ENCODE measurements at regions not wholly inside any gene's neighbourhood (a gene's known extent, or its start where the extent isn't known, plus 50 kb on each side); places are given as distances from the start of the nearest gene placed in this dataset.

- no peak for TF ChIP-seq CTCF (IDR thresholded peaks at IDR 0.05; ENCODE audit: low read depth, low read length)
- Histone ChIP-seq H3K4me1 (peaks cover 23% of the 10 kb centered on the region), H3K36me3 (no peaks in the 10 kb centered on the region), H3K4me3 (ENCODE audit: low read depth, low read length) (no peak overlapping the region), H3K9me3 (no peaks in the 10 kb centered on the region), H3K27me3 (no peaks in the 10 kb centered on the region)
- no peak for DNase-seq
Observed at GRCh38 chr18:22467760-22468553, 50.2 kb upstream of the CTAGE1 start.

- no peak overlapping the region for H3K4me3 ChIP-seq (ENCODE audit: low read depth, low read length)
- H3K36me3 ChIP-seq: no peaks in the 10 kb centered on the region
- TF ChIP-seq CTCF (IDR thresholded peaks at IDR 0.05; ENCODE audit: low read depth, low read length): no peak
- H3K4me1 ChIP-seq: peaks cover 23% of the 10 kb centered on the region
- DNase-seq: no peak
- H3K9me3 ChIP-seq: no peaks in the 10 kb centered on the region
- no peaks in the 10 kb centered on the region for H3K27me3 ChIP-seq
Observed at GRCh38 chr18:22468554-22468891, 50.8 kb upstream of the CTAGE1 start.

- no peaks in the 10 kb centered on the region for H3K36me3 ChIP-seq
- no peaks in the 10 kb centered on the region for H3K9me3 ChIP-seq
- TF ChIP-seq CTCF (IDR thresholded peaks at IDR 0.05; ENCODE audit: low read depth, low read length): no peak
- H3K4me3 ChIP-seq (ENCODE audit: low read depth, low read length): no peak overlapping the region
- DNase-seq: no peak
- no peaks in the 10 kb centered on the region for H3K27me3 ChIP-seq
- H3K4me1 ChIP-seq: peaks cover 23% of the 10 kb centered on the region
Observed at GRCh38 chr18:22469061-22469734, 51.5 kb upstream of the CTAGE1 start.

- no peaks in the 10 kb centered on the region for H3K36me3 ChIP-seq
- peaks cover 23% of the 10 kb centered on the region for H3K4me1 ChIP-seq
- H3K9me3 ChIP-seq: no peaks in the 10 kb centered on the region
- no peak overlapping the region for H3K4me3 ChIP-seq (ENCODE audit: low read depth, low read length)
- no peaks in the 10 kb centered on the region for H3K27me3 ChIP-seq
- no peak for TF ChIP-seq CTCF (IDR thresholded peaks at IDR 0.05; ENCODE audit: low read depth, low read length)
- no peak for DNase-seq
Observed at GRCh38 chr18:22469926-22470247, 52.2 kb upstream of the CTAGE1 start.

- TF ChIP-seq CTCF (IDR thresholded peaks at IDR 0.05; ENCODE audit: low read depth, low read length): no peak
- Histone ChIP-seq H3K27me3 (no peaks in the 10 kb centered on the region), H3K4me3 (ENCODE audit: low read depth, low read length) (no peak overlapping the region), H3K36me3 (no peaks in the 10 kb centered on the region), H3K4me1 (peaks cover 23% of the 10 kb centered on the region), H3K9me3 (no peaks in the 10 kb centered on the region)
- DNase-seq: peak; percentile 33
Observed at GRCh38 chr18:22470248-22471235, 52.8 kb upstream of the CTAGE1 start.

All from BE2C (cell line).